ENCODE measurements at regions not wholly inside any gene's neighbourhood (a gene's known extent, or its start where the extent isn't known, plus 50 kb on each side); places are given as distances from the start of the nearest gene placed in this dataset.
"Not testable (repeated sequence)": the region's sequence is repeated elsewhere in the genome, so short reads cannot be mapped to it uniquely, and the experiment has no call there.

DNA sequence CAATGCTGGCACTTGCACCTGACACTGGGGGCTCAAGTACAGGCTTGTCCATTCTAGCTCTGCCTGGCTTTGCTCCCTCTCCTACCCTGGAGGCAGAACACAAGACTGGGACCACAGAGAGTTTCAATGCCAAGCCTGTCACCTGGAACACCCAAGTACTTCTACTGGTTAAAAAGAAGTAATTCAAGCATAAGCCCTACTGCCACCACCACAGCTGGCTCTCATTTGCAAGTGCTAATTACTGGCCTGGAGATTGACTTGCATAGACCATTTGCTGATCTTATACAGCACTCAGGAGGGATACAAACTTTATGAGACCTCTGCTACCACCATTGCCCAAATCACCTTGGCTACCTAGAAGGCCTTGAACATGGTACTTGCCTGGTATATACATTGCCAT lies 1550.9 kb downstream of the C4orf33 start:
- no peak for DNase-seq (ENCODE audit: low spot score)

DNA sequence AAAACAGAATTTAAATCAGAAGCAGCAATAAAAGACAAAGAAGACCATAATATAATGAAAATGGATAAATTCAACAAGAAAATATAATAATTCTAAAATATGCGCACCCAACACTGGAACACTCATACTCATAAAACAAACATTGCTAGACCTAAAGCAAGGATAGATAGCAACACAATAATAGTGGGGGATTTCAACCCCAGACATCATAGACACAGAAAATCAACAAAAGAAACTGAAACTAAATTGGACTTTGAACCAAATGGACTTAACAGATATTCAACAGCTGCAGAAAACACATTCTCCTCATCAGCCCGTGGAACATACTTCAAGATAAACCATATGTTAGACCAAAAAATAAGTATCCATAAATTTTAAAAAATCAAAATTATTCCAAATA lies 1552.6 kb downstream of the C4orf33 start:
- no peak for DNase-seq (ENCODE audit: low spot score)

DNA sequence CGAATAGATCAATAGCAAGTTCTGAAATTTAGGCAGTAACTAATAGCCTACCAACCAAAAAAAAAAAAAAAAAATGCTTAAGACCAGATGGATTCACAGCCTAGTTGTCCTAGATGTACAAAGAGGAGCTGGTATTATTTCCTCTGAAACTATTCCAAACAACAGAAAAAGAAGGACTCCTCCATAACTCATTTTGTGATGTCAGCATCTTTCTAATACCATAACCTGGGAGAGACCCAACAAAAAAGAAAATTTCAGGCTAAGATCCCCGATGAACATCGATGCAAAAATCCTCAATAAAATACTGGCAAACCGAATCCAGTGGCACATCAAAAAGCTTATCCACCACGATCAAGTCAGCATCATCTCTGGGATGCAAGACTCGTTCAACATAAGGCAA lies 1557.9 kb downstream of the C4orf33 start:
- DNase-seq (ENCODE audit: low spot score), result no peak

DNA sequence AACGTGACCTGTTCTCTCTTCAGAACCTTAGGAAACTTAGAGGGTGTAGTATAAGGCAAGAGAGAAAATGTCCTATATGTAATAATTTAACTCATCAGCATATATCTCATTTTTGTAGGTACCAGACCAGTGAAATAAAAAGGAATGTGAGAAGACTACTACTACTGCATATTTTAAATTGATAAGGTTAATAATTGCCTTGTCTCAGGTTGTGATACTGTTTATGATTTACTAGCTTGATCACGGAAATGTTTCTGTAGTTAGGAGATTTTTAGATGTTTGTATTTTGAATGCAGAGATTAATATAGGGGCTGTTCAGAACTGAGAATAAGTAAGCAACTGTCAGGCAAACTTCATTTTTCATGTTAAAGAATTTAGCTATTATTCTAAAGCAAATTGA lies 1563.4 kb downstream of the C4orf33 start:
- no peak for DNase-seq (ENCODE audit: low spot score)

DNA sequence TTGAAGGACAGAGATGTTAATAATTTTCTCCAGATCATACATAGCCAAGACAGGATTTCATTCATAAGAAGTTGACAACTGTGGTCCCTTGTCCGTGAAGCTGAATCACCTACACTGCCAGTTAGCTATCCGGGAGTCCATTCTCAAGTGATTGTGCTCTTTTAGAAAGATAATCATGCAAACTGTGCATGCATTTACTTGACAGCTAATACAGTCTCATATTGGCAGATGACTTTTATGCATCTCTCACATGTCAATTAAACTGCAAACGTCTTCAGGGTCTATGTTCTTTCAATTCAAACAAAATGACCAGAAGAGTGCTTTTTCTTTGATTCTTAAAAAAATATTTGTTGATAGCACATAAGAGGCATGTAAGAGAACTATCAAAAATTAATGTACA lies 1572.9 kb downstream of the C4orf33 start:
- DNase-seq (ENCODE audit: low spot score), result no peak

DNA sequence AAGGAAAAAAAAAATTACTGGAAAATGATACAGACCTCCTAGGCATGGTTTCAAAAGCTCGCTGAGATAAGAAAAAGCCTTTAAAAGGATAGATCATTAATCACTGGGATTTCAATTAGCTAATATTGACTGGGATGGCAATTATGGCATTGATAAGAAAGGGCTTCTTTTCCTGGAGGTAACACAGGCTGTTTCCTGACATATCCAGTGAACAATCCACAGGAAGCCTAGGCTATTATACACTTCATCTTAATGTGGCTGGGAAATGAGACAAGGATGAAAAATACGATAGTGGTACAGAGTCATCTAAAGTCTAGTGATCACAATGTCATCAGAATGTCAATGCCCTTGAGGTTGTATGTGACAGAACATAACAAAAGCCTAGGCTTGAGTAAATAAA lies 1579.3 kb downstream of the C4orf33 start:
- DNase-seq (ENCODE audit: low spot score), result no peak

DNA sequence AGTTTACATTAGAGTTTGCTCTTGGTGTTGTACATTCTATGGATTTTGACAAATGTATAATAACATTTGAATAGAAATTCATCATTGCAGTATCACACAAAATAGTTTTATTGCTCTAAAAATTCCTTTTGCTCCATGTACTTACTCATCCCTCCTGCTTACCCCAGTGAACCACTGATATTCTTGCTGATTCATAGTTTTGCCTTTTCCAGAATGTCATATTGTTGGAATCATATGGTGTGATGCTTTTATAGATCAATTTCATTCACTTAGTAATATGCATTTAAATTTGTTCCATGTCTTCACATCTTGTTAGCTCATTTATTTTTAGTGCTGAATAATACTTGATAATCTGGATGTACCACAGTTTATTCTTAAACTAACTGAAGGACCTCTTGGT lies 1593.2 kb downstream of the C4orf33 start:
- no peak for DNase-seq (ENCODE audit: low spot score)

DNA sequence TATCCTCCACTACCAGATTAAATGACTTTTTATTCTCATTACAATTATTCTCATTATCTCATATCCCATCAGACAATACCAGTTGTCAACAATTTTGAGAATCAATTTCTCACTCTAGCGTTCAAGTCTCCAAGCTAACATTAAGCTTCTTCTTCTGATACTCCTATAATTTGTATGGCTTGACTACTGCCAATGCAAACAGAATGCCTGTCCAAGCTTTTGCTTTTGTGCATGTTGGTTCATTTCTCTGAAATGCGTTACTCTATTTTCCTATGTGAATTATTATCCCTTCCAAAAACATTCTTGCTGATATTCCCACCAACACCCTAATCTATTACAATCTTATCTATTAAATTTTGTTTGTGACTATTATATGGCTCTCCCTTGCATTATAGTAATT lies 1602.3 kb downstream of the C4orf33 start:
- no peak for DNase-seq (ENCODE audit: low spot score)

DNA sequence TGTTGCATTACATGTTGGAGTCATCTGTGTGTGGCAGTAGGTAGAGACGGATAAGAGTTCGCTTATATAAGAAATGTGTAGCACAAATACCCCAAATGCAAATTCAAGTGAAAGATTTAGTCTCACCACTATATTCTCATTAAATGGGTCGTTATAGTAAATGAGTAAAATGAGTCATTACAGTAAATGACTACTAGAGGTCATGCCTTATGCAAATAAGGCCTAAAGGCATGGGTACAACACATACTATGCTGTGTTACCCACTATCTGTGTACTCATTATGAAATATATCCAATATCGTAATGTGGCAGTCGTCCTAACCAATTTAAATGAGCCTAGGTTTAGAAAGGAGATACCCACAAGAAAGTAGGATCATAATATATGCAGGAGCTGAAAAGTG lies 1603.1 kb downstream of the C4orf33 start:
- DNase-seq (ENCODE audit: low spot score), result no peak

DNA sequence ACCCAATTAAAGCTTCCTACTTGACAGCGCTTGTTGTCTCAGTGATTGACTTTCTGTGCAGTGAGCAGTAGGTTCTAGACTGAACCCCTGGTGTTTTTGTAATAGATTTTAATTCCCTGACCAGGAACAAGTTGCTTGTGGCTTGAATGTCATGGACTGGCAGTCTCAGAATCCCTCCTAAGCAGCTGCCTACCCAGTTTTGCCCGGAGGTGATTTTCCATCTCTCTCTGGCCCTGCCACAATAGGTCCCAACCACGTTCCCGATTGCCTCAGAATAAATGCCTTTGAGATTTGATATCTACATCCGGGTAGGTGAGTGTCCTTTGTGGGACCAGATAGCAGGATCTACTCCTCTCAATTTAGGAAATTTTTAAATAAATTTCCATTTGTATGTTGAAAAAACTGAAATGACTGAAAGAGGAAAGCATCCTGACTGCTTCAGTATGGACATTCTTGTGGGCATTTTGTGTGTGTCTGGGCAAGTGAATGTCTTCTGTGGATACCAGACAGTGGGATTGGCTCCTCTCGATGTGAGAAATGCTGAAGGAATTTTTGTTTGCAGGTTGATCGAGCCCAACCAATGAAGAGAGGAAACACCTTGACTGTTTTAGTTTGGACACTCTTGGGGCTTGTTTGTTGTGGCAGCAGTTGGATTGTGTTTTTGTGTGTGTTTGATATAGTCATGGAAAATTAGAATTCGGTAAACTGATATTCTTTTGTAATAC lies 1607.4 kb downstream of the C4orf33 start:
- no peak for DNase-seq (ENCODE audit: low spot score)

DNA sequence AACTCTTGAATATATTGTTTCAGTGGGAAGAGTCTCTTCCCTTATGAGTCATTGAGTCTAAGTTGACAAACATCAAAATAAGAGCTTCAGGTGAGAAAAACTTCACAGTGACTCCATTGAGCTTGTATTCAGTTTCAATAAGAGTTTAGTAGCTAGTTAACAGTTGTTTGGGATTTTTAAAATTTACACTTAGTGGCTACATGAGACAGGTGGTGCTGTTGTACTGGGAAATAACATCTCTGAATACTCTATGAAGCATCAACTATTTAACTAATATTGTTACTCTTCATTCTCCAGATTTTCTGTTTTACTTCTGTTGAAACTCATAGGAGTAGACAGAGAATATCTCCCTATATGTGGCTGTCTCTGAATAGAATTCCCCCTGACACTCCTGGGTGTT lies 1609.1 kb downstream of the C4orf33 start:
- DNase-seq (ENCODE audit: low spot score), result no peak

DNA sequence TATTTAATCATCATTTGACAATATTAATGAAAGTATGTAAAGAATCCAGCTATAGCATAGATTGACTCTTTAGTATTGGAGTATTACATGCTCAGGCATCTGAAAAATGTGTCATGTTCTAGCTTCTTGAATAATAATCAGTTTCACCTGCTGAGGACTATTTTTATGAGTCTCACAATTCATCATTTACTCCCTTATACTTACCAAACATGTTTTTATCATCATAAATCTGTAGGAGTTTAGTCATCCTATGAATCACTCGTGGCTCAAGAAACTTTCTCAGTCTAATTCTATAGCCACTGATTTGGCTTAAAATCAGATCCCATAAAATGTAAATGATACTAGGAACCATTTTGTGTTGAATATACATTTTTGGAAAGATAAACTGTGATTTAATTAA lies 1616.1 kb downstream of the C4orf33 start:
- no peak for DNase-seq (ENCODE audit: low spot score)

DNA sequence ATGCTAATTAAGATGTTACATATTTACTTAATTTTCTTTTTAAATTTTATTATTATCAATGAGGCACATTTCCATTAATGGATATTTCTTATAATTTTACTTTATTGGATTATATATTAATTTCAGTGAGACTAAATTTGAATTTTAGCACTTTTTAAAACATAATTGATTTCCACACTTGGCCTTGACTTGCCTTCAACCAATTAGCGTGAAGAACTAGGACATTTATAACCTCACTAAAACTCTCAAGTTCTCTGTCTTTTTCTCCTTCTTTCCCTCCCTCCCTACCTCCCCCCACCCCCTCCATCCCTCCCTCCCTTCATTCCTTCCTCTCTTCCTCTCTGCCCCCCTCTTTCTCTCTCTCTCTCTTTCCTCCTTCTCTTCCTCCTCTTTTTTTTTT lies 1618.1 kb downstream of the C4orf33 start:
- no peak for DNase-seq (ENCODE audit: low spot score)

DNA sequence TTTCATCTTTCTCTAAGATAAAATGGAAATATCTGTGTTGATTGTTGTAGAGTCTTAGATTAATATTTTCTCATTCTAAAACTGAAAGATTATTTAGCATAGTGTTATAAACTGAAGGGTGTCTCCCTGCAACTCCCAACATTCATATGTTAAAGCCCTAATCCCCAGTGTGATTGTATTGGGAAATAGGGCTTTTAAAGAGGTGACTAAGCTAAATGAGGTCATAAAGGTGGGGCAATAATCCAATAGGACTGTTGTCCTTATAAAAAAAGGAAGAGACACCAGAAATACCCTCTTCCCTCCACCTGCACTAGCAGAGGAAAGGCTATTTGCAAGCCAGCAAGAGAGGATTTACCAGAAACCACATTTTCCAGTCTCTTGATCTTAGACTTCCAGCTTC lies 1626.4 kb downstream of the C4orf33 start:
- DNase-seq (ENCODE audit: low spot score), result no peak

DNA sequence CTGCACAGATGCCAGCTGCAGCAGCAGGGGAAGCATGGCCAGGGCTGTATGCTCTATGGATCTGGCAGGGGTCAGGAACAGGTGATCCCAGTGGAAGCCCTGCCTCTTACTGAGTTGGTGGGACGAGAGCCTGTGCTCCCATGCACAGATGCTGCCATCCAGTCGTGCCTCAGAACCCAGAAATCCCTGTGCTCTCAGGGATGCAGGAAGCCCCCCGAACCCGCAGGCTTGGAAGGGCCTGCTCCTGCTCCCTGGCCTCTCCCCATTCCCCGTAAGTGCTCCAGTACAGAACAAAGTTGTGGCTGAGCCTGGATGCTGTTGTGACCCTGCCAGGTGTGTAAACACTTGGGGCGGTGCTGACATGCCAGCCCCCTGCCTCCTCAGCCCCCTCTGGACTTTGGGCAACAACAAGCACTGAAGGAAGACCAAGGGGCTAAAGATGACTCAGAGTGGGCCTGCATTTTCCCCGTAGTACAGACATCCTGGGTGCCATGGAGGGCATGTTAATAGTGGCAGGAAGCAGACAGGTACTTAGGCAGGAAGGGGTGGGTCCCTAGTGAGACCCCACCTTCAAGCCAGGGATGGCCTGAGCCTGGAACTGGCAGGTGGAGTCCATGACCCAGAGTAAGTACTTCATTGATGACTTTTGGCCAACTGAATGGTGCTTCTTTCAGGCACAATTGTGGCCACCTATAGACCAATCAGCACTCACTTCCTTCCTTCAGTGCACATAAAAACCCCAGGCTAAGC lies 1640.7 kb downstream of the C4orf33 start:
- DNase-seq (ENCODE audit: low spot score), result no peak

DNA sequence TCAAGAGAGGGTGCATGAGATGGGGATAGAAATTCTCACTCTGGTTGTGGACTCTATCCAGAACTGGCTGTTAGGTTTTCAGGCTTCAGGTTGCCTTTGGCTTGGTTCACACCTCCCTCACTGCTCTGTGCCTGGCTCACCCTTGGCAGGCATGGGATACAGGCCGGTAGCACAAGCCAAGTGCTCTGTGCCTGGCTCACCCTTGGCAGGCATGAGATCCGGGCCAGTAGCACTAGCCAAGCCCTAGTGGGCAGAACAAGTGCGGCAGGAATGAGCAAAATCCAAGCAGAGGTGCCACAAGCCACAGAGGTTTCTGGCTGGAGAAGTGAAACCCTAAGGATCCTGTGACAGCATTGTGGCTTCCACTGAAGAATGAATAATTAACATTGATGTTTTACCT lies 1642.3 kb downstream of the C4orf33 start:
- no peak for DNase-seq (ENCODE audit: low spot score)

DNA sequence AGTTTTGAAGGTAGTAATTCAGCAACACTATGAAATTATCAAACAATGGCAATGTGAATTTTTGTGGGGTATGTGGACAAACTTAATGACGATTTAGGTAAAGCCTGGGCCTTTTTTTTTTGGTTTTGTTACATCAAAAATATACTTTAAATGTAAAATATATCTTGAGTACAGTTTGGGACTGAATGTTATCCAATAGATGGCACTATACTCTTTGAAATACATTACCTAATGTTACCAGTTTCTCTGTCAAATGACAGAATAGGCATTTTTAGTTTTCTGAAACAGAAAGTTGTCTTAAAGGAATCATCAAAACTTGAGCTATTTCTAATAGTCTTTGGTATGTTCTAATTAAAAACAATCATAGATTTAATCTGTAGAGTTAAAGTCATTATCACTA lies 1651.9 kb downstream of the C4orf33 start:
- no peak for DNase-seq (ENCODE audit: low spot score)

DNA sequence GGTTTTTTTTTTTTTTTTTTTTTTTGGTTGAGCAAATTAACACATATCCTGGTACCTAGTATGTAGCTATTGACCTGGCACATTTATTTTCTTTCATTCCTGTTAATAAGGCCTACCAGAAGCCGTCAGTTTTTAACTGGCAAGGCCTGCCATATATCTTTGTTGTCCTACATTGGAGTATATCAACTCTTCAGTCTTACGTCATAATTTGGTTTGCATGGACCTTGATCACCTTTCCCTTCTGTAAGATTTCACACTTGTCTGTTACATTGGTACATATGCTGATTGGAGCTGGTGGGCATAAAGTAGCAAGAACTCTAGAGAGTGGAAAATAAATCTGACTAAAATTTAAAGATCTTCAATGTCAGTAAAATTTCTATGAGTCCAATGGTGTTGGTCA lies 1658.0 kb downstream of the C4orf33 start:
- DNase-seq (ENCODE audit: low spot score), result no peak

DNA sequence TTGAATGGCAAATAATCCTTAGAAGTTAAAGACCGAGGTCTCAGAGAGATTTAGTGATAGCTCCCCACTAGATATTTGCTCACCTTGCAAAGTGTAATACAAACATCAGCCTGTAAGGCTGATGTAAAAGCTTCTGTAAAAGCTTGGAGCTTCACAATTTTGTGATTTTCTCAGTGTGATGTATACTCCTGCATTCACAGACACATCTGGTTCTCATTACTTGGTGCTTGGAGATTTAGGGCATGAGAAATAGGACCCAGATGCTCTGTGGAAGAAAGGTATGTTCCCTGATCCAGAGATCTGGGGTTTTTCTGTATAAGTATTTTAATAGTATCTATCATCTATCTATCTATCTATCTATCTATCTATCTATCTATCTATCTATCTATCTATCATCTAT lies 1664.3 kb downstream of the C4orf33 start:
- DNase-seq (ENCODE audit: low spot score), result no peak

DNA sequence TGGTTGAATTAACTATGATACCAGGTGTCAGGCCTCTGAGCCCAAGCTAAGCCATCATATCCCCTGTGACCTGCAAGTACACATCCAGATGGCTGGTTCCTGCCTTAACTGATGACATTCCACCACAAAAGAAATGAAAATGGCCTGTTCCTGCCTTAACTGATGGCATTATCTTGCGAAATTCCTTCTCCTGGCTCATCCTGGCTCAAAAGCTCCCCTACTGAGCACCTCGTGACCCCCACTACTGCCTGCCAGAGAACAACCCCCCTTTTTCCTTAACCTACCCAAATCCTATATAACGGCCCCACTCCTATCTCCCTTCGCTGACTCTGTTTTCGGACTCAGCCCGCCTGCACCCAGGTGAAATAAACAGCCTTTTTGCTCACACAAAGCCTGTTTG lies 1671.4 kb downstream of the C4orf33 start:
- not testable (repeated sequence) for DNase-seq (ENCODE audit: low spot score)

DNA sequence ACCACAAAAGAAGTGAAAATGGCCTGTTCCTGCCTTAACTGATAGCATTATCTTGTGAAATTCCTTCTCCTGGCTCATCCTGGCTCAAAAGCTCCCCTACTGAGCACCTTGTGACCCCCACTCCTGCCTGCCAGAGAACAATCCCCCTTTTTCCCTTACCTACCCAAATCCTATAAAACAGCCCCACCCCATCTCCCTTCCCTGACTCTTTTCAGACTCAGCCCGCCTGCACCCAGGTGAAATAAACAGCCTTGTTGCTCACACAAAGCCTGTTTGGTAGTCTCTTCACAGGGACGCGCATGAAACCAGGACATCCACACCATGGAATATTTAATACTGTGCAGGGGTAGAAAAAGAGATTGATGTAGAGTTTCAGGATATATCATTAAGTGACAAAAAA lies 1677.0 kb downstream of the C4orf33 start:
- DNase-seq (ENCODE audit: low spot score), result not testable (repeated sequence)

DNA sequence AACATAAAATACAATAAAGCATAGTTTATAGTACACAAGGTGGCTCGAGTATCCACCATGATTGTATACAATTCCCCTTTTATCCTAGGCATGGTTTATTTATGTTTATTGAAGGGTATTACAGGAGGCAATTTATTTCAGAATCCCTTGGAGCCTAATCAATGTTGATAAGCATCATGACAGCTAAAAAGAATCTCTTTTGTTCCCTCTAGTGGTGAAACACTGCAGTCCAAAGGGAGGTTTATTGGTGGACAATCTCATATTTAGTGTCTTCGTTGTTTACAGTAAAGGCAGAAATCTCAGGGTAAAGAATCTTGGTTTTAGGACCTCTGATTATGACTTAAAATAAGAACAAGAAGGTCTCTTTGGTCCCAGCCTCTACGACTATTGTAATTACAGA lies 1712.5 kb downstream of the C4orf33 start:
- no peak for DNase-seq (ENCODE audit: low spot score)

DNA sequence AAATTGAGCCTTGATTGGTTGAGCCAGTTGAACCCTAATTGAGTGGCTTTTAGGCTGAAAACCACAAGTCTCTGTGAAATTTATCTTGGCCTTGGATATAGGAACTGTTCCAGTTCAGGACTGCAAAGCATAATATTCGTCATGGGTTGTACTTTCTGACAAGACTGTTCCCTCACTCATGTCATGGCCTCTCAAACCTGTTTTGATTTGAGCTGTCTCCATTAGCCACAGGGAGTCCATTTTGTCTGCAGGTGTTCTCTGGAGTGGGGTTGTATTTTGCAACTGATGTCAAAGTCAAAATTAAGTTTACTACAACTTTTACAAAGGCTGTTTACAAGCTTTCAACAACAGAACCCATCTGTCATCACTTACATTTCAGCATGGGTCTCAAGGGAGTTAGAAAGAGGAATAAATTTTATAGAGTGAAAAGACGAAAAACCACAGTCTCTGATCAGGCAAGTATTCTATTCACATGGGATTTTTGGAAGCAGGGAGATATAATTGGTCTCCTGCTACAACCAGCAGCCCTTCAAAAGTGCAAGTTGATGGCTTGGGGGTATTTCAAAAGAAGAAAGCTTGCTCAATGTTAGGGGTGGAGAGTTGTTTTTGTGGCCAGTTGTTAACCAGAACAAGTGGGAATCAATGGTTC lies 1716.3 kb downstream of the C4orf33 start:
- DNase-seq (ENCODE audit: low spot score), result no peak
